ENCODE measurements at regions not wholly inside any gene's neighbourhood (a gene's known extent, or its start where the extent isn't known, plus 50 kb on each side); places are given as distances from the start of the nearest gene placed in this dataset.
A peak's percentile ranks its signal among the peaks of the same experiment; 100 is the strongest.

DNA sequence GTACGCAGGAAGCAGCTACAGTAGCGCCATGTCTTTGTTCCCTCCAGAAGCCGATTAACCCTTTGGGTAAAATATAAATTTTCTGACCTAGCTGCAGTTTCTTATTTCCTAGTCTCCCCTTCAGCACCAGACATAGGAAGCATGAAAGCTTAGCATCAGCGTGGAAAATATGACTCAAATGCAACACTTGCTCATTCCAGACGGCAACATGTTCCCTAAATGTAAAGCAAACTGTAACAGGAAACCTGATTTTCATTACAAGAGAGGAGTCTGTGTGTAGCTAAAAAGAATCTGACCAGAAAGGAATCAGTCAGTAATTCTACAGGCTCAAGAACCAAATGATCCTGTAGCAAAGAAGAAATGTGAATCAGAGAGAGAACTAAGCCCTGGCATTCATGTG, 219.2 kb downstream of the C7orf25 start:
- CTCF ChIA-PET, result interaction anchor here (1.3 to 2.6 kb wide), 2 partner anchors 716 to 752 kb away, joined by 7 read pairs; no protein-coding TSS in a partner anchor
- H3K27me3 ChIP-seq (ENCODE audit: control insufficient read depth, insufficient read depth, low read length), result peaks cover 2% of the 10 kb centered on the region
- no peak overlapping the region for H3K4me3 ChIP-seq (ENCODE audit: low read depth, low read length)
- POLR2A ChIA-PET, result no interaction called here
- H3K9me3 ChIP-seq (ENCODE audit: control insufficient read depth, insufficient read depth, low read length), result no peaks in the 10 kb centered on the region
- TF ChIP-seq, protein P1, sequence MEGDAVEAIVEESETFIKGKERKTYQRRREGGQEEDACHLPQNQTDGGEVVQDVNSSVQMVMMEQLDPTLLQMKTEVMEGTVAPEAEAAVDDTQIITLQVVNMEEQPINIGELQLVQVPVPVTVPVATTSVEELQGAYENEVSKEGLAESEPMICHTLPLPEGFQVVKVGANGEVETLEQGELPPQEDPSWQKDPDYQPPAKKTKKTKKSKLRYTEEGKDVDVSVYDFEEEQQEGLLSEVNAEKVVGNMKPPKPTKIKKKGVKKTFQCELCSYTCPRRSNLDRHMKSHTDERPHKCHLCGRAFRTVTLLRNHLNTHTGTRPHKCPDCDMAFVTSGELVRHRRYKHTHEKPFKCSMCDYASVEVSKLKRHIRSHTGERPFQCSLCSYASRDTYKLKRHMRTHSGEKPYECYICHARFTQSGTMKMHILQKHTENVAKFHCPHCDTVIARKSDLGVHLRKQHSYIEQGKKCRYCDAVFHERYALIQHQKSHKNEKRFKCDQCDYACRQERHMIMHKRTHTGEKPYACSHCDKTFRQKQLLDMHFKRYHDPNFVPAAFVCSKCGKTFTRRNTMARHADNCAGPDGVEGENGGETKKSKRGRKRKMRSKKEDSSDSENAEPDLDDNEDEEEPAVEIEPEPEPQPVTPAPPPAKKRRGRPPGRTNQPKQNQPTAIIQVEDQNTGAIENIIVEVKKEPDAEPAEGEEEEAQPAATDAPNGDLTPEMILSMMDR (IDR thresholded peaks at IDR 0.05; ENCODE audit: low read depth, low read length), result no peak
- H3K27ac ChIP-seq (ENCODE audit: low read depth, low read length), result no peak overlapping the region
- no peak for DNase-seq (ENCODE audit: low read depth, low spot score)

DNA sequence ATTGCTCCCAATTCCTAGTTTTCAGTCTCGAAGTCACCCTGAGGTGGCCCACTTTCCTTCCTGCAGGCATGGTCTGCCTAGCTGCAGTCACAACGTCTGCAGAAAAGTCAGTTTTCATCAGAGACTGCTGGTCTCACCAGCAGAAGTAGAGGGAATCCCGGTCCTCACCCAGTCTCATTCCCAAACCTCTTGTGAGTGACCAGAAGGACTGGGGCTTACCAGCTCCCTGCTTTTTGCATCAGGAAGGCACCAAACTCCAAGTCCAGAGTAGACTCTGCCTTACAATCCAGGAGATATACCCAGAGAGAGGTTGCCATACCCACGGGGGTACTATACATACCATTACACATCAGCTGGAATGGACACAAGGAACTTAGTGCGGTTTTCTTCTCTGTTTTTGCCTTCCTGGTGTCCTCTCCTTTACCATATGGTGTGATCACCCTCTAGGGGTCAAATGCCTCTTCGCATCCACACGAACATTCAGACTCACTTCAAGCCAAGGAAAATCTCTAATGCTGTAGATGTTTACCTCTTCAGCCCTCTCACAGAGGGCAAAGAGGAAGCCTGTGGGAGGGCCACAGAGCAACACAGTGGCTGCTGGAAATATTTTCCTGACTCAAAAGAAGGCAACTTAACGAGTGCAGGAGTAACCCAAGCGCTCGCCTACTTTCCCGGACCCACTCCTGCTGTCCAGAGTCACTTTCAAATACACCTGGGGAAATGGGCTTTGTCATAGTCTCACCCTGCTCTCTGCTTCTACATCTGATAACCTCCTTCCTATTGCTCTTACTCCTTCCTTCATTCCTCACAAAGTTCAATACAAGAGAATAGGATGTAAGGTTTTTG, 220.9 kb downstream of the C7orf25 start:
- no peaks in the 10 kb centered on the region for H3K9me3 ChIP-seq (ENCODE audit: control insufficient read depth, insufficient read depth, low read length)
- no peak overlapping the region for H3K4me3 ChIP-seq (ENCODE audit: low read depth, low read length)
- peaks cover 2% of the 10 kb centered on the region for H3K27me3 ChIP-seq (ENCODE audit: control insufficient read depth, insufficient read depth, low read length)
- POLR2A ChIA-PET, result no interaction called here
- CTCF ChIA-PET, result interaction anchor here (0.5 to 3.5 kb wide), 5 partner anchors 60 to 750 kb away, joined by 3 to 13 read pairs (median 7); no protein-coding TSS in a partner anchor
- no peak overlapping the region for H3K27ac ChIP-seq (ENCODE audit: low read depth, low read length)
- DNase-seq (ENCODE audit: low read depth, low spot score), result no peak
- TF ChIP-seq, protein P1 (IDR thresholded peaks at IDR 0.05; ENCODE audit: low read depth, low read length), result peak; percentile 60

DNA sequence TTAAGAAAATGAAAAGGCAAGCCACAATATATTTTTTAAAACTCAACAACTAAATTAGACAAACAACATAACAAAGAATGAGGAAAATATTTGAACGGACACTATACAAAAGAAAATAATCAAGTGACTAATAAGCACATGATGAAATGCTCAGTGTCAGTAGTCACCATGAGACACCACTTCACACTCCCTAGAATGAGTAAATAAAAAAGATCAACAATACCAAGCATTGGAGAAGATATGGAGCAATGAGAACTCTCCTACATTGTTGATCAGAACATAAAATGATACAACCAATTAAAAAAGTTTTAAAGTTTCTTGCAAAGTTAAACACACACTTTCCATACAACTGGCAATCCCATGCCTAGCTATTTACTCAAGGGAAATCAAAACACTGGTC, 222.2 kb downstream of the C7orf25 start:
- DNase-seq (ENCODE audit: low read depth, low spot score), result no peak
- POLR2A ChIA-PET, result no interaction called here
- Histone ChIP-seq H3K9me3 (ENCODE audit: control insufficient read depth, insufficient read depth, low read length) (no peaks in the 10 kb centered on the region), H3K27me3 (ENCODE audit: control insufficient read depth, insufficient read depth, low read length) (peaks cover 2% of the 10 kb centered on the region), H3K4me3 (ENCODE audit: low read depth, low read length) (no peak overlapping the region), H3K27ac (ENCODE audit: low read depth, low read length) (no peak overlapping the region)
- TF ChIP-seq, protein P1 (IDR thresholded peaks at IDR 0.05; ENCODE audit: low read depth, low read length), result no peak
- CTCF ChIA-PET, result interaction anchor here (1.1 to 3.5 kb wide), 4 partner anchors 11 to 749 kb away, joined by 3 to 12 read pairs (median 5); no protein-coding TSS in a partner anchor

DNA sequence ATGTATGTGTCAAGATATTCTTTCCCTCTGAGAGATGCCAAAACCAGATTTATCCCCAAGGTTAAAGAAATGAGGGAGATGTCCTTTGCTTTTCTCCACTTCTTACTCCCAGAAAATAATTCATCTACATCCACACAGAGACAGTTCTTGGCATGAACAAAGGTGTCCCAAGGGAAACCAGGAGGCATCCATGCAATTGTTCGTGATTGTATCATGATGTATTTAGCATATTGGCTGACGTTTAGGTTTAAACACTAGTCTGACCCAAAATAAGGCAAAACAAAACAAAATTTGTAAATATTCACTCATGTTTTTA, 223.9 kb downstream of the C7orf25 start:
- no peak for DNase-seq (ENCODE audit: low read depth, low spot score)
- TF ChIP-seq, protein P1 (IDR thresholded peaks at IDR 0.05; ENCODE audit: low read depth, low read length), result no peak
- Histone ChIP-seq H3K4me3 (ENCODE audit: low read depth, low read length) (no peak overlapping the region), H3K27ac (ENCODE audit: low read depth, low read length) (no peak overlapping the region), H3K27me3 (ENCODE audit: control insufficient read depth, insufficient read depth, low read length) (peaks cover 2% of the 10 kb centered on the region), H3K9me3 (ENCODE audit: control insufficient read depth, insufficient read depth, low read length) (no peaks in the 10 kb centered on the region)
- POLR2A ChIA-PET, result no interaction called here
- CTCF ChIA-PET, result interaction anchor here (3.5 kb wide), 1 partner anchor 745 kb away, joined by 12 read pairs; no protein-coding TSS in a partner anchor
